ENCODE measurements at regions not wholly inside any gene's neighbourhood (a gene's known extent, or its start where the extent isn't known, plus 50 kb on each side); places are given as distances from the start of the nearest gene placed in this dataset.

GRCh38 chr4:31236020-31236638, 516.0 kb downstream of the PCDH7 start:
- no peak overlapping the region for H3K9ac ChIP-seq (ENCODE audit: extremely low read depth, insufficient read length, low read length)
- no peaks in the 10 kb centered on the region for H3K79me2 ChIP-seq (ENCODE audit: insufficient read depth, low read length)
- no peaks in the 10 kb centered on the region for H3K9me3 ChIP-seq (ENCODE audit: control insufficient read depth, low read depth, low read length)
- no peak overlapping the region for H2BK5ac ChIP-seq (ENCODE audit: insufficient read length, low read length)
- no peak for TF ChIP-seq CTCF (conservative IDR thresholded peaks at IDR 0.05)
- Mint-ChIP-seq H3K27ac (peak overlapping the region in 2 of 3 experiments; percentile 50 to 67; a peak in 3 of 7 replicates), H3K4me3 (no peak overlapping the region), H3K4me1 (peaks cover 11% of the 10 kb centered on the region in 2 experiments), H3K9me3 (peaks cover 0 to 6% of the 10 kb centered on the region in 2 experiments; a peak in 3 of 5 replicates), H3K36me3 (ENCODE audit: insufficient read depth in 1 of 3, low read depth in 3 of 3) (peaks cover 4 to 8% (median 5%) of the 10 kb centered on the region in 3 experiments; a peak in 6 of 7 replicates), H3K27me3 (ENCODE audit: low read depth) (no peaks in the 10 kb centered on the region)
- DNase-seq: no peak
- H2AK5ac ChIP-seq (ENCODE audit: insufficient read length, low read length): no peak overlapping the region
- H4K20me1 ChIP-seq (ENCODE audit: control insufficient read depth, insufficient read depth, insufficient read length): no peaks in the 10 kb centered on the region
- H3K4me2 ChIP-seq (ENCODE audit: insufficient read depth, insufficient read length, low read length): no peak overlapping the region
- no peaks in the 10 kb centered on the region for H3K23me2 ChIP-seq (ENCODE audit: insufficient read length, low read depth, low read length, poor library complexity, severe bottlenecking)
- no peak overlapping the region for H4K5ac ChIP-seq (ENCODE audit: insufficient read length, low read depth, low read length)
- no peak overlapping the region for H3K18ac ChIP-seq (ENCODE audit: insufficient read length, low read depth, low read length)
- no peak overlapping the region for H3K27ac ChIP-seq (ENCODE audit: insufficient read length, low read depth, low read length)
- no peak overlapping the region for H2BK12ac ChIP-seq (ENCODE audit: insufficient read length, low read depth, low read length)
- H3K4me1 ChIP-seq (ENCODE audit: insufficient read depth, low read length): peaks cover 4% of the 10 kb centered on the region; the same call in 1 of the 2 replicates
- H4K8ac ChIP-seq (replicated peaks; ENCODE audit: insufficient read length, low read depth, low read length): no peak overlapping the region
- H3T11ph ChIP-seq (ENCODE audit: low read length): no peak overlapping the region
- no peak overlapping the region for H3K23ac ChIP-seq (ENCODE audit: insufficient read length, low read depth, low read length)
- H2BK15ac ChIP-seq (ENCODE audit: low read depth, low read length): no peak overlapping the region
- no peak overlapping the region for H3K14ac ChIP-seq (ENCODE audit: insufficient read depth, low read length)
- no peak overlapping the region for H3K4ac ChIP-seq (ENCODE audit: low read depth, low read length)
- H3K79me1 ChIP-seq (ENCODE audit: insufficient read depth, low read depth, low read length, poor library complexity, severe bottlenecking): no peaks in the 10 kb centered on the region
- no peak overlapping the region for H3K56ac ChIP-seq (ENCODE audit: insufficient read length, low read depth, low read length)
- no peaks in the 10 kb centered on the region for H3K27me3 ChIP-seq (ENCODE audit: insufficient read depth, low read length)
- H4K91ac ChIP-seq (ENCODE audit: insufficient read length, low read depth, low read length): no peak overlapping the region
- WGBS (ENCODE audit: extremely low coverage, insufficient read length, low lambda C conversion rate): no CpG with 5 or more reads among the region's 5 CpGs
- H2BK20ac ChIP-seq (ENCODE audit: low read depth, low read length, poor library complexity, severe bottlenecking): peak overlapping the region; percentile 96
- H2BK120ac ChIP-seq (ENCODE audit: low read depth, low read length, poor library complexity, severe bottlenecking): no peak overlapping the region
- no peak overlapping the region for H2AFZ ChIP-seq (ENCODE audit: low read length)

Measured in H9 (cell line).